ENCODE measurements at regions not wholly inside any gene's neighbourhood (a gene's known extent, or its start where the extent isn't known, plus 50 kb on each side); places are given as distances from the start of the nearest gene placed in this dataset.

DNA sequence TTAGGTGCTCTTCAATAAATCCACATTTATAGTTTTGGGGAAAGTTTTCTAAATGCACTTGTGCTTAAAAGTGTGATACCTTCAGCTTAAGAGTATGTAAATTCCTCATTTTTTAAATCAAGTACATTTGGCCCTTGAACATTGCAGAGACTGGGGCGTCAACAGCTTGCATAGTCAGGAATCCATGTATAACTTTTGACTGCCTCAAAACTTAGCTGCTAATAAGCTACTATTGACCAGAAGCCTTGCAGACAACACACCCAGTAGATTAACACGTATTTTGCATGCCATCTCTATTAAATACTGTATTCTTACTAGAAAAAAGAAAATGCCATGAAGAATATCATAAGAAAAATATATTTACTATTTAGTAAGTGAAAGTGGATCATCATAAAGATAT lies 1211.8 kb upstream of the ALCAM start:
- DNase-seq (no peak), ATAC-seq (ENCODE audit: insufficient read depth, low FRiP score) (no peak)
- Histone ChIP-seq H3K9ac (ENCODE audit: insufficient read depth in 1 of 2, low read length in 2 of 2) (no peak overlapping the region), H3K4me3 (no peak overlapping the region), H3K27ac (ENCODE audit: low read depth in 1 of 2, low read length in 1 of 2) (no peak overlapping the region), H3K27me3 (ENCODE audit: control insufficient read depth in 3 of 3, insufficient read depth in 3 of 3, low read length in 2 of 3) (no peaks in the 10 kb centered on the region), H3K9me3 (ENCODE audit: control insufficient read depth in 4 of 4, insufficient read depth in 3 of 4, low read length in 3 of 4) (no peaks in the 10 kb centered on the region), H3K36me3 (ENCODE audit: control insufficient read depth in 4 of 4, insufficient read depth in 4 of 4, low read length in 4 of 4) (no peaks in the 10 kb centered on the region), H3K4me1 (ENCODE audit: control insufficient read depth in 5 of 5, insufficient read depth in 5 of 5, low read length in 5 of 5) (no peaks in the 10 kb centered on the region)
- TF ChIP-seq, protein P1, sequence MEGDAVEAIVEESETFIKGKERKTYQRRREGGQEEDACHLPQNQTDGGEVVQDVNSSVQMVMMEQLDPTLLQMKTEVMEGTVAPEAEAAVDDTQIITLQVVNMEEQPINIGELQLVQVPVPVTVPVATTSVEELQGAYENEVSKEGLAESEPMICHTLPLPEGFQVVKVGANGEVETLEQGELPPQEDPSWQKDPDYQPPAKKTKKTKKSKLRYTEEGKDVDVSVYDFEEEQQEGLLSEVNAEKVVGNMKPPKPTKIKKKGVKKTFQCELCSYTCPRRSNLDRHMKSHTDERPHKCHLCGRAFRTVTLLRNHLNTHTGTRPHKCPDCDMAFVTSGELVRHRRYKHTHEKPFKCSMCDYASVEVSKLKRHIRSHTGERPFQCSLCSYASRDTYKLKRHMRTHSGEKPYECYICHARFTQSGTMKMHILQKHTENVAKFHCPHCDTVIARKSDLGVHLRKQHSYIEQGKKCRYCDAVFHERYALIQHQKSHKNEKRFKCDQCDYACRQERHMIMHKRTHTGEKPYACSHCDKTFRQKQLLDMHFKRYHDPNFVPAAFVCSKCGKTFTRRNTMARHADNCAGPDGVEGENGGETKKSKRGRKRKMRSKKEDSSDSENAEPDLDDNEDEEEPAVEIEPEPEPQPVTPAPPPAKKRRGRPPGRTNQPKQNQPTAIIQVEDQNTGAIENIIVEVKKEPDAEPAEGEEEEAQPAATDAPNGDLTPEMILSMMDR (IDR thresholded peaks at IDR 0.05; ENCODE audit: control extremely low read depth, extremely low read depth): no peak
- WGBS, 2 donors: 30 to 35% methylated on average over 2 of the region's 2 CpGs

DNA sequence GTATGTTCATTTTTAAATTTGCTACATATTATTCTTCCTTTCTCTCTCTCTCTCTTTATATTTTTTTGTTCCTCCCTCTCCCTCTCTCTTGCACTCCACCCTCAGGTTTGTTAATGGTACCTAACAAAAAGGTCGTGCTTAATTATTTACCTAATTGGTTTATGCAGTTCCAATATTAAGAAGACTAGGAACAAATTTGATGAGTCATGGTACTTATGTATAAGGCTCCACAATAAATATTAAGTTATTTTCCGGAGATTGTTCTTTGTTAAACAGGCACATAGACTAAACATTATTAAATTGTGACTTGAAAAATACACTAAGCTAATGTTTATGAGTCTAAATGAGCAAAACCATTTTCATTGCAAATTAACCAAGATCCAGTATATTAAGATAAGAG lies 1200.8 kb upstream of the ALCAM start:
- Histone ChIP-seq H3K27me3 (ENCODE audit: control insufficient read depth in 3 of 3, insufficient read depth in 3 of 3, low read length in 2 of 3) (no peaks in the 10 kb centered on the region), H3K36me3 (ENCODE audit: control insufficient read depth in 4 of 4, insufficient read depth in 4 of 4, low read length in 4 of 4) (no peaks in the 10 kb centered on the region), H3K9ac (ENCODE audit: insufficient read depth in 1 of 2, low read length in 2 of 2) (no peak overlapping the region), H3K4me1 (ENCODE audit: control insufficient read depth in 5 of 5, insufficient read depth in 5 of 5, low read length in 5 of 5) (no peaks in the 10 kb centered on the region), H3K27ac (ENCODE audit: low read depth in 1 of 2, low read length in 1 of 2) (no peak overlapping the region), H3K9me3 (ENCODE audit: control insufficient read depth in 4 of 4, insufficient read depth in 3 of 4, low read length in 3 of 4) (peaks cover 0 to 8% (median 5%) of the 10 kb centered on the region in 4 donors), H3K4me3 (no peak overlapping the region)
- 87 to 90% methylated on average over 2 of the region's 2 CpGs for WGBS, 2 donors
- ATAC-seq (ENCODE audit: insufficient read depth, low FRiP score): no peak
- TF ChIP-seq, protein P1 (IDR thresholded peaks at IDR 0.05; ENCODE audit: control extremely low read depth, extremely low read depth): no peak
- no peak for DNase-seq

DNA sequence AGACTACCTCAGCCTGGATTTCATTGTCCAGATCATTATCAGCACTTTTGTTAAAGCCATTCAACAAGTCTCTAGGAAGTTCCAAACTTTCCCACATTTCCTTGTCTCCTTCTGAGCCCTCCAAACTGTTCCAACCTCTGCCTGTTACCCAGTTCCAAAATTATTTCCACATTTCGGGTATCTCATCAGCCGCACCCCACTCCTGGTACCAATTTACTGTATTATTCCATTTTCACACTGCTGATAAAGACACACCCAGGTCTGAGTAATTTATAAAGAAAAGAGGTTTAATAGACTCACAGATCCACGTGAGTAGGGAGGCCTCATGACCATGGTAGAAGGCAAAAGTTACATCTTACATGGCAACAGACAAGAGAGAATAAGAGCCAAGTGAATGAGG lies 1198.3 kb upstream of the ALCAM start:
- no peaks in the 10 kb centered on the region for H3K36me3 ChIP-seq (ENCODE audit: control insufficient read depth in 4 of 4, insufficient read depth in 4 of 4, low read length in 4 of 4)
- H3K9ac ChIP-seq (ENCODE audit: insufficient read depth in 1 of 2, low read length in 2 of 2): no peak overlapping the region
- peaks cover 0 to 8% (median 6%) of the 10 kb centered on the region in 4 donors for H3K9me3 ChIP-seq (ENCODE audit: control insufficient read depth in 4 of 4, insufficient read depth in 3 of 4, low read length in 3 of 4)
- ATAC-seq (ENCODE audit: insufficient read depth, low FRiP score) (no peak), DNase-seq (no peak)
- no peaks in the 10 kb centered on the region for H3K4me1 ChIP-seq (ENCODE audit: control insufficient read depth in 5 of 5, insufficient read depth in 5 of 5, low read length in 5 of 5)
- no peak overlapping the region for H3K27ac ChIP-seq (ENCODE audit: low read depth in 1 of 2, low read length in 1 of 2)
- H3K4me3 ChIP-seq: no peak overlapping the region
- 91 to 92% methylated on average over 3 of the region's 3 CpGs for WGBS, 2 donors
- TF ChIP-seq, protein P1 (IDR thresholded peaks at IDR 0.05; ENCODE audit: control extremely low read depth, extremely low read depth): no peak
- H3K27me3 ChIP-seq (ENCODE audit: control insufficient read depth in 3 of 3, insufficient read depth in 3 of 3, low read length in 2 of 3): no peaks in the 10 kb centered on the region

DNA sequence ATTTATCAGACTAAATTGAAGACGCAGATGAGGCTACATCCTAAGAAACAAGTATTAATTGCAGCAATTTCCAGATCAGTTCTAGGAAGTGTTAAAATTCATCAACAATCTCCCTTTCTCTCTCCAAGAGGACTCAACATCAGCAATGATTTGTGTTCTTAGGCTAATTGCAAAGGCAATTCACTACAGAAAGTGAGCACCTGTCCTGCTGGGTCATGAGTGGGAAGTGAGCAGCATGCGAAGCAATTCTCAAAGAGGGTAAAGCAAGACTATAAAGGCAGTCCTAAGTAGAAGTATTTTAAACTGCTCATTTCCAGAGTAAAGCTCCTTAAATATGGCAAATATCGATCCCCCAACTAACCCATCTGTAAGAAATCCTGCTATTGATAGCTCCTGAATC lies 1191.0 kb upstream of the ALCAM start:
- 70 to 89% methylated on average over 3 of the region's 3 CpGs for WGBS, 2 donors
- no peak for ATAC-seq (ENCODE audit: insufficient read depth, low FRiP score)
- DNase-seq: no peak

More for the DNA sequence above, 1191.0 kb upstream of the ALCAM start:
- TF ChIP-seq, protein P1 (IDR thresholded peaks at IDR 0.05; ENCODE audit: control extremely low read depth, extremely low read depth): no peak
- Histone ChIP-seq H3K9ac (ENCODE audit: insufficient read depth in 1 of 2, low read length in 2 of 2) (no peak overlapping the region), H3K4me3 (no peak overlapping the region), H3K27me3 (ENCODE audit: control insufficient read depth in 3 of 3, insufficient read depth in 3 of 3, low read length in 2 of 3) (no peaks in the 10 kb centered on the region), H3K36me3 (ENCODE audit: control insufficient read depth in 4 of 4, insufficient read depth in 4 of 4, low read length in 4 of 4) (no peaks in the 10 kb centered on the region), H3K27ac (ENCODE audit: low read depth in 1 of 2, low read length in 1 of 2) (no peak overlapping the region), H3K9me3 (ENCODE audit: control insufficient read depth in 4 of 4, insufficient read depth in 3 of 4, low read length in 3 of 4) (peaks cover 0 to 3% (median 0%) of the 10 kb centered on the region in 4 donors), H3K4me1 (ENCODE audit: control insufficient read depth in 5 of 5, insufficient read depth in 5 of 5, low read length in 5 of 5) (no peaks in the 10 kb centered on the region)

Measured in lung (tissue), 11 donors.